Breast epithelium (tissue), 3 donors: ENCODE measurements at regions not wholly inside any gene's neighbourhood (a gene's known extent, or its start where the extent isn't known, plus 50 kb on each side); places are given as distances from the start of the nearest gene placed in this dataset.

Experiments
- POLR2A ChIP-seq: fragments of 450-650 bp; IDR thresholded peaks from one replicate; pipeline ENCODE4 v1.6.1; 2016; ENCODE audit warnings: antibody characterized with exemption, mild to moderate bottlenecking, moderate library complexity
- POLR2AphosphoS5 ChIP-seq, 3 donors: sonication (generic); formaldehyde crosslinking; IDR thresholded peaks; one replicate each; pipeline ENCODE4 v1.6.1; 2017; ENCODE audit warnings: antibody characterized with exemption in 3 of 3
- TF ChIP-seq, protein P1 (sequence below), 3 donors: fragments of 450-650 bp; IDR thresholded peaks; one replicate each; pipeline ENCODE4 v1.5.1; 2016 to 2017; ENCODE audit warnings: antibody characterized with exemption in 3 of 3, mild to moderate bottlenecking in 3 of 3, moderate library complexity in 3 of 3

- TF ChIP-seq POLR2A (no peak), POLR2AphosphoS5 (IDR thresholded peaks at IDR 0.05) (no peak)
- TF ChIP-seq, protein P1, sequence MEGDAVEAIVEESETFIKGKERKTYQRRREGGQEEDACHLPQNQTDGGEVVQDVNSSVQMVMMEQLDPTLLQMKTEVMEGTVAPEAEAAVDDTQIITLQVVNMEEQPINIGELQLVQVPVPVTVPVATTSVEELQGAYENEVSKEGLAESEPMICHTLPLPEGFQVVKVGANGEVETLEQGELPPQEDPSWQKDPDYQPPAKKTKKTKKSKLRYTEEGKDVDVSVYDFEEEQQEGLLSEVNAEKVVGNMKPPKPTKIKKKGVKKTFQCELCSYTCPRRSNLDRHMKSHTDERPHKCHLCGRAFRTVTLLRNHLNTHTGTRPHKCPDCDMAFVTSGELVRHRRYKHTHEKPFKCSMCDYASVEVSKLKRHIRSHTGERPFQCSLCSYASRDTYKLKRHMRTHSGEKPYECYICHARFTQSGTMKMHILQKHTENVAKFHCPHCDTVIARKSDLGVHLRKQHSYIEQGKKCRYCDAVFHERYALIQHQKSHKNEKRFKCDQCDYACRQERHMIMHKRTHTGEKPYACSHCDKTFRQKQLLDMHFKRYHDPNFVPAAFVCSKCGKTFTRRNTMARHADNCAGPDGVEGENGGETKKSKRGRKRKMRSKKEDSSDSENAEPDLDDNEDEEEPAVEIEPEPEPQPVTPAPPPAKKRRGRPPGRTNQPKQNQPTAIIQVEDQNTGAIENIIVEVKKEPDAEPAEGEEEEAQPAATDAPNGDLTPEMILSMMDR (IDR thresholded peaks at IDR 0.05), result no peak
Measured at GRCh38 chr13:83355041-83355440, 527.2 kb downstream of the SLITRK1 start.
